ENCODE measurements at regions not wholly inside any gene's neighbourhood (a gene's known extent, or its start where the extent isn't known, plus 50 kb on each side); places are given as distances from the start of the nearest gene placed in this dataset.

GRCh38 chr2:128633501-128633900 is 314.8 kb upstream of the HS6ST1 start:
- H3K4me2 ChIP-seq (ENCODE audit: low read length), result no peak overlapping the region
- no peaks in the 10 kb centered on the region for H3K9me2 ChIP-seq (replicated peaks; ENCODE audit: control insufficient read depth, low read length)
- no peak overlapping the region for H3K4me3 ChIP-seq (ENCODE audit: low read length)
- TF ChIP-seq EZH2phosphoT487 (IDR thresholded peaks at IDR 0.05; ENCODE audit: borderline replicate concordance, low read length) (no peak), CTCF (IDR thresholded peaks at IDR 0.05; ENCODE audit: low read depth, low read length, poor library complexity, severe bottlenecking) (no peak)
- H3F3A ChIP-seq (ENCODE audit: control insufficient read depth, insufficient read depth), result no peaks in the 10 kb centered on the region
- H3K79me2 ChIP-seq (ENCODE audit: control insufficient read depth, low read length), result no peaks in the 10 kb centered on the region
- H3K9me3 ChIP-seq (ENCODE audit: control insufficient read depth, insufficient read depth, low read length), result no peaks in the 10 kb centered on the region
- H3K4me1 ChIP-seq (ENCODE audit: control insufficient read depth, low read length), result no peaks in the 10 kb centered on the region
- H4K20me1 ChIP-seq (ENCODE audit: control insufficient read depth, insufficient read depth, low read depth, low read length), result no peaks in the 10 kb centered on the region
- 0 out of 2 replicates have a peak, but pooled peaks cover 3% of the 10 kb centered on the region for H3K27me3 ChIP-seq (ENCODE audit: control insufficient read depth, low read length)
- no peak overlapping the region for H3K27ac ChIP-seq (ENCODE audit: low read depth, low read length)
- H3K36me3 ChIP-seq (ENCODE audit: control insufficient read depth, low read length), result no peaks in the 10 kb centered on the region

GRCh38 chr2:128635361-128635900 is 316.8 kb upstream of the HS6ST1 start:
- TF ChIP-seq CTCF (IDR thresholded peaks at IDR 0.05; ENCODE audit: low read depth, low read length, poor library complexity, severe bottlenecking) (no peak), EZH2phosphoT487 (IDR thresholded peaks at IDR 0.05; ENCODE audit: borderline replicate concordance, low read length) (no peak)
- H3K4me2 ChIP-seq (ENCODE audit: low read length), result no peak overlapping the region
- no peak overlapping the region for H3K27ac ChIP-seq (ENCODE audit: low read depth, low read length)
- no peaks in the 10 kb centered on the region for H3K4me1 ChIP-seq (ENCODE audit: control insufficient read depth, low read length)
- no peaks in the 10 kb centered on the region for H4K20me1 ChIP-seq (ENCODE audit: control insufficient read depth, insufficient read depth, low read depth, low read length)
- H3K4me3 ChIP-seq (ENCODE audit: low read length), result no peak overlapping the region
- 0 out of 2 replicates have a peak, but pooled peaks cover 3% of the 10 kb centered on the region for H3K27me3 ChIP-seq (ENCODE audit: control insufficient read depth, low read length)
- no peaks in the 10 kb centered on the region for H3K36me3 ChIP-seq (ENCODE audit: control insufficient read depth, low read length)
- no peaks in the 10 kb centered on the region for H3K9me2 ChIP-seq (replicated peaks; ENCODE audit: control insufficient read depth, low read length)
- no peaks in the 10 kb centered on the region for H3F3A ChIP-seq (ENCODE audit: control insufficient read depth, insufficient read depth)
- no peaks in the 10 kb centered on the region for H3K9me3 ChIP-seq (ENCODE audit: control insufficient read depth, insufficient read depth, low read length)
- no peaks in the 10 kb centered on the region for H3K79me2 ChIP-seq (ENCODE audit: control insufficient read depth, low read length)

DNA sequence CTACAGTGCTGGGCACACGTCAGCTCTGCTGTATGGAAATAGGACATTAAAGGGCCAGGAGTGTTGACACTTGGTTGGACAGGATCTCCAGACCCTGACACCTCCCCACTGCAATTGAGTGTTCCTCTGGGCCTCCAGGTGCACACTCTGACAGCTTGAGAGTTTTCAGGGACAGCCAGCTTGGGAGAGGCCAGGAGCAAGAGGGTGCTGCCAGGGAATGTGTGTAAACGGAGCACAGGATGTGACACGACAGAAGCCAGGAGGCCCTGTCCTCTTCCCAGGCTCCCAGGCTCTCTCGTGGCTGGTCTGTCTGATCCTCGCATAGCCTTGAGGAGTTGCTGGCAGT is 318.1 kb upstream of the HS6ST1 start:
- H3F3A ChIP-seq (ENCODE audit: control insufficient read depth, insufficient read depth), result no peaks in the 10 kb centered on the region
- H3K9me2 ChIP-seq (replicated peaks; ENCODE audit: control insufficient read depth, low read length), result no peaks in the 10 kb centered on the region
- H3K4me3 ChIP-seq (ENCODE audit: low read length), result no peak overlapping the region
- H3K27me3 ChIP-seq (ENCODE audit: control insufficient read depth, low read length), result 0 out of 2 replicates have a peak, but pooled peaks cover 3% of the 10 kb centered on the region
- no peaks in the 10 kb centered on the region for H3K79me2 ChIP-seq (ENCODE audit: control insufficient read depth, low read length)
- H3K9me3 ChIP-seq (ENCODE audit: control insufficient read depth, insufficient read depth, low read length), result no peaks in the 10 kb centered on the region
- H3K27ac ChIP-seq (ENCODE audit: low read depth, low read length), result no peak overlapping the region
- H4K20me1 ChIP-seq (ENCODE audit: control insufficient read depth, insufficient read depth, low read depth, low read length), result no peaks in the 10 kb centered on the region
- H3K4me1 ChIP-seq (ENCODE audit: control insufficient read depth, low read length), result no peaks in the 10 kb centered on the region
- H3K36me3 ChIP-seq (ENCODE audit: control insufficient read depth, low read length), result no peaks in the 10 kb centered on the region
- H3K4me2 ChIP-seq (ENCODE audit: low read length), result no peak overlapping the region
- TF ChIP-seq EZH2phosphoT487 (IDR thresholded peaks at IDR 0.05; ENCODE audit: borderline replicate concordance, low read length) (no peak), CTCF (IDR thresholded peaks at IDR 0.05; ENCODE audit: low read depth, low read length, poor library complexity, severe bottlenecking) (no peak)

Measured in DOHH2 (cell line).